B cell (primary cell): ENCODE measurements at regions not wholly inside any gene's neighbourhood (a gene's known extent, or its start where the extent isn't known, plus 50 kb on each side); places are given as distances from the start of the nearest gene placed in this dataset.

Experiments
- ATAC-seq: fragments of 200-7000 bp; cut with Tn5 transposase; one replicate; pipeline ENCODE4 v1.10.0; 2021; ENCODE audit warnings: low read depth, mild to moderate bottlenecking, moderate number of reproducible peaks, moderate library complexity
- CTCF ChIA-PET: fragments of 350-600 bp; sonication (Branson Sonifier 250); formaldehyde crosslinking; loops from one replicate; lab custom pipeline; 2021; ENCODE audit warnings: antibody characterized with exemption, inconsistent platforms; lab: Charles Lee
- POLR2A ChIA-PET: fragments of 350-600 bp; sonication (Branson Sonifier 250); formaldehyde crosslinking; loops from one replicate; lab custom pipeline; 2021; ENCODE audit warnings: antibody characterized with exemption; lab: Charles Lee
- DNase-seq: peaks from one replicate; pipeline ENCODE4 v3.0.0; 2013
- H2AFZ ChIP-seq: 2 replicates; pipeline ENCODE4 v1.6.1; 2012; ENCODE audit warnings: mild to moderate bottlenecking, low read depth, low read length; ENCODE audit not compliant: insufficient read depth, poor library complexity, severe bottlenecking
- H3K27ac ChIP-seq, 2 donors: 1 replicate in 1 of 2; 2 replicates in 1 of 2; pipeline ENCODE4 v1.5.1; 2012 to 2013; ENCODE audit warnings: low read length in 2 of 2, mild to moderate bottlenecking in 2 of 2, moderate library complexity in 1 of 2
- H3K27me3 ChIP-seq, 4 experiments: fragments of 200-600 bp in 1 of 4; sonication (generic) in 1 of 4; replicated peaks in 1 of 4; 1 replicate in 2 of 4; 2 replicates in 2 of 4; pipeline versions ENCODE4 v1.6.1 to v1.7.0; 2013 to 2016; ENCODE audit warnings: low read length in 3 of 4, mild to moderate bottlenecking in 2 of 4, mixed read lengths in 1 of 4, moderate library complexity in 1 of 4; ENCODE audit not compliant: insufficient read depth in 4 of 4, control insufficient read depth in 3 of 4; ENCODE audit errors: control extremely low read depth in 1 of 4
- H3K36me3 ChIP-seq, 2 experiments: replicated peaks in 1 of 2; 1 replicate in 1 of 2; 2 replicates in 1 of 2; pipeline versions ENCODE4 v1.6.1 to v1.7.1; 2013; ENCODE audit warnings: low read length in 1 of 2; ENCODE audit not compliant: insufficient read depth in 2 of 2, control insufficient read depth in 1 of 2; ENCODE audit errors: control extremely low read depth in 1 of 2, extremely low read depth in 1 of 2
- H3K4me1 ChIP-seq, 2 donors: fragments of 200-600 bp in 1 of 2; sonication (generic) in 1 of 2; 1 replicate in 1 of 2; 2 replicates in 1 of 2; pipeline versions ENCODE4 v1.5.1 to v1.6.1; 2013 to 2017; ENCODE audit warnings: low read length in 2 of 2; ENCODE audit not compliant: control insufficient read depth in 2 of 2, insufficient read depth in 2 of 2
- H3K4me2 ChIP-seq: replicated peaks from 2 replicates; pipeline ENCODE3; 2012; ENCODE audit warnings: mild to moderate bottlenecking, low read depth, low read length; ENCODE audit not compliant: poor library complexity, severe bottlenecking
- H3K4me3 ChIP-seq, 5 experiments: fragments of 200-600 bp in 1 of 5; sonication (generic) in 1 of 5; 1 replicate in 3 of 5; 2 replicates in 2 of 5; pipeline versions ENCODE4 v1.5.1 to v1.7.0; 2011 to 2016; ENCODE audit warnings: low read length in 4 of 5, mild to moderate bottlenecking in 4 of 5, low read depth in 2 of 5, control low read depth in 1 of 5, moderate library complexity in 1 of 5; ENCODE audit not compliant: insufficient read depth in 1 of 5; ENCODE audit errors: control extremely low read depth in 1 of 5, extremely low read depth in 1 of 5
- H3K79me2 ChIP-seq: fragments of 200-600 bp; sonication (generic); one replicate; pipeline ENCODE4 v1.6.0; 2016; ENCODE audit warnings: low read length; ENCODE audit not compliant: control insufficient read depth, insufficient read depth
- H3K9ac ChIP-seq: fragments of 200-600 bp; sonication (generic); 2 replicates; pipeline ENCODE4 v1.6.1; 2017; ENCODE audit warnings: mild to moderate bottlenecking, low read length, moderate library complexity
- H3K9me3 ChIP-seq, 3 donors: one replicate each; pipeline versions ENCODE4 v1.6.1 to v1.7.1; 2013; ENCODE audit warnings: low read length in 2 of 3; ENCODE audit not compliant: control insufficient read depth in 2 of 3, insufficient read depth in 1 of 3; ENCODE audit errors: control extremely low read depth in 1 of 3
- H4K20me1 ChIP-seq: 2 replicates; pipeline ENCODE4 v1.6.0; 2012; ENCODE audit warnings: mild to moderate bottlenecking, low read length; ENCODE audit not compliant: insufficient read depth, control insufficient read depth, poor library complexity, severe bottlenecking
- H3K27ac Mint-ChIP-seq: one replicate; pipeline ENCODE4 v1.8.0; 2021; ENCODE audit warnings: mixed read lengths
- H3K27me3 Mint-ChIP-seq: one replicate; pipeline ENCODE4 v1.8.0; 2021; ENCODE audit warnings: mixed read lengths
- H3K4me1 Mint-ChIP-seq: one replicate; pipeline ENCODE4 v1.8.0; 2021; ENCODE audit warnings: mixed read lengths
- H3K4me3 Mint-ChIP-seq: one replicate; pipeline ENCODE4 v1.8.0; 2021; ENCODE audit warnings: mixed read lengths
- H3K9me3 Mint-ChIP-seq: one replicate; pipeline ENCODE4 v1.8.0; 2022; ENCODE audit warnings: mixed read lengths; ENCODE audit not compliant: insufficient read depth
- EZH2 ChIP-seq: IDR thresholded peaks from 2 replicates; pipeline ENCODE4 v1.6.1; 2012; ENCODE audit warnings: borderline replicate concordance, low read depth, mild to moderate bottlenecking, moderate library complexity, low read length; ENCODE audit not compliant: insufficient read depth, poor library complexity, severe bottlenecking
- WGBS: methylation state at CpG from one replicate; pipeline ENCODE4 v1.1.5; 2013; ENCODE audit warnings: missing lambda C conversion rate; ENCODE audit not compliant: insufficient coverage; 5-methylcytosine and 5-hydroxymethylcytosine counted together
- intact Hi-C: fragments of 100-400 bp; cut with micrococcal nuclease; formaldehyde crosslinking; loops from one replicate; pipeline ENCODE4 v1.10.0; 2022
- TF ChIP-seq, protein P1 (sequence below): fragments of 200-600 bp; IDR thresholded peaks from one replicate; pipeline ENCODE4 v1.8.0; 2022; ENCODE audit warnings: antibody characterized with exemption, mild to moderate bottlenecking

- no peak for DNase-seq
- Histone ChIP-seq H3K27ac (no peak overlapping the region), H3K27me3 (no peaks in the 10 kb centered on the region), H3K79me2 (no peaks in the 10 kb centered on the region), H3K4me1 (no peaks in the 10 kb centered on the region), H3K36me3 (no peaks in the 10 kb centered on the region), H3K9ac (no peak overlapping the region), H3K4me3 (no peak overlapping the region), H2AFZ (no peak overlapping the region), H3K4me2 (no peak overlapping the region), H3K9me3 (no peaks in the 10 kb centered on the region), H4K20me1 (no peaks in the 10 kb centered on the region)
- intact Hi-C loops, result no loop called here
- Mint-ChIP-seq H3K9me3 (no peaks in the 10 kb centered on the region), H3K4me3 (no peak overlapping the region), H3K27ac (no peak overlapping the region), H3K27me3 (no peaks in the 10 kb centered on the region), H3K4me1 (no peaks in the 10 kb centered on the region)
- ChIA-PET CTCF (no interaction called here), POLR2A (no interaction called here)
- no peak for ATAC-seq
- TF ChIP-seq, protein P1, sequence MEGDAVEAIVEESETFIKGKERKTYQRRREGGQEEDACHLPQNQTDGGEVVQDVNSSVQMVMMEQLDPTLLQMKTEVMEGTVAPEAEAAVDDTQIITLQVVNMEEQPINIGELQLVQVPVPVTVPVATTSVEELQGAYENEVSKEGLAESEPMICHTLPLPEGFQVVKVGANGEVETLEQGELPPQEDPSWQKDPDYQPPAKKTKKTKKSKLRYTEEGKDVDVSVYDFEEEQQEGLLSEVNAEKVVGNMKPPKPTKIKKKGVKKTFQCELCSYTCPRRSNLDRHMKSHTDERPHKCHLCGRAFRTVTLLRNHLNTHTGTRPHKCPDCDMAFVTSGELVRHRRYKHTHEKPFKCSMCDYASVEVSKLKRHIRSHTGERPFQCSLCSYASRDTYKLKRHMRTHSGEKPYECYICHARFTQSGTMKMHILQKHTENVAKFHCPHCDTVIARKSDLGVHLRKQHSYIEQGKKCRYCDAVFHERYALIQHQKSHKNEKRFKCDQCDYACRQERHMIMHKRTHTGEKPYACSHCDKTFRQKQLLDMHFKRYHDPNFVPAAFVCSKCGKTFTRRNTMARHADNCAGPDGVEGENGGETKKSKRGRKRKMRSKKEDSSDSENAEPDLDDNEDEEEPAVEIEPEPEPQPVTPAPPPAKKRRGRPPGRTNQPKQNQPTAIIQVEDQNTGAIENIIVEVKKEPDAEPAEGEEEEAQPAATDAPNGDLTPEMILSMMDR, result no peak
- TF ChIP-seq EZH2, result no peak
Observed at GRCh38 chr13:105251293-105251692, 1284.2 kb downstream of the EFNB2 start.

GRCh38 chr13:105247830-105248229, 1287.6 kb downstream of the EFNB2 start:
- Histone ChIP-seq H3K4me3 (no peak overlapping the region), H3K9me3 (no peaks in the 10 kb centered on the region), H3K4me1 (no peaks in the 10 kb centered on the region), H4K20me1 (no peaks in the 10 kb centered on the region), H3K27ac (no peak overlapping the region), H3K27me3 (no peaks in the 10 kb centered on the region), H3K4me2 (no peak overlapping the region), H3K9ac (no peak overlapping the region), H2AFZ (no peak overlapping the region), H3K79me2 (no peaks in the 10 kb centered on the region), H3K36me3 (no peaks in the 10 kb centered on the region)
- intact Hi-C loops, result no loop called here
- Mint-ChIP-seq H3K27me3 (no peaks in the 10 kb centered on the region), H3K27ac (no peak overlapping the region), H3K4me3 (no peak overlapping the region), H3K9me3 (no peaks in the 10 kb centered on the region), H3K4me1 (no peaks in the 10 kb centered on the region)
- DNase-seq, result no peak
- no peak for ATAC-seq
- POLR2A ChIA-PET, result no interaction called here
- 93% methylated on average over 5 of the region's 5 CpGs for WGBS
- CTCF ChIA-PET, result no interaction called here
- TF ChIP-seq, protein P1, result no peak
- TF ChIP-seq EZH2, result no peak
